ENCODE measurements at regions not wholly inside any gene's neighbourhood (a gene's known extent, or its start where the extent isn't known, plus 50 kb on each side); places are given as distances from the start of the nearest gene placed in this dataset.

DNA sequence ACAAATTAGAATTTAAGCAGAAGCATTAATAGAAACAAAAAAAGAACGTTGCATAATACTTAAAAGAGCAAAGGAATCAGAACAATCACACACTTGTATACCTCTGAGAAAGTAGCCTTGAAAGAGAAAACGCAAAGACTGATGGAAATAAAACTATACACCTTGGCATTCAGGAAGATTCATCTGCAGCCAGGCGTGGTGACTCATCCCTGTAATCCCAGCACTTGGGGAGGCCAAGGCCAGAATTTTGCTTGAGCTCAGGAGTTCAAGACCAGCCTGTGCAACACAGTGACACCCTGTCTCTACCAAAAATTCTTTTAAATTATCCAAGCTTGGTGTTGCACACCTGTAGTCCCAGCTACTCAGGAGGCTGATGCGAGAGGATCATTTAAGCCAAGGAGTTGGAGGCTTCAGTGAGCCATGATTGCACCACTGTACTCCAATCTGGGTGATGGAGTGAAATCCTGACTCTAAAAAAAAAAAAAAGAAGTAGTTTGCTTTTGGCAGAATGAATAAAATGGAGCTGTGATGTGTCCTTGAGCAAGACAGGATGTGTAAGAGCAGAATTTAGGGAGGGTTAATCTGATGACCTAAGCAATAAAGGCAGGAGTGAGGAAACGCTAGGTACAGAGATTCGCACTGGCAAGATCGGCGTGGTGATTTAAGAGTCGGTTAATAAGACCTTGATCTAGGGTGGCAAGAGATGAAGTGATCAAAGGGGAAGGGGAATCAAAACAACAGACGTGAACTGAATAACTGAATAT is 75.8 kb upstream of the NRP1 start:
- H3K27me3 ChIP-seq = no peaks in the 10 kb centered on the region
- H3K4me3 ChIP-seq = no peak overlapping the region
- intact Hi-C loops (cut with DNase I; ENCODE audit: low total_unique reads) = no loop called here
- 71 to 73% methylated on average over 10 of the region's 10 CpGs for WGBS, 2 donors
- TF ChIP-seq CTCF (IDR thresholded peaks at IDR 0.05) (no peak), POLR2A (IDR thresholded peaks at IDR 0.05) (no peak)
- H3K27ac ChIP-seq = no peak overlapping the region
- no peak for DNase-seq
- H3K4me1 ChIP-seq = no peaks in the 10 kb centered on the region
- no peaks in the 10 kb centered on the region for H3K9me3 ChIP-seq
- no peaks in the 10 kb centered on the region for H3K36me3 ChIP-seq (ENCODE audit: low read depth, missing control alignments)

GRCh38 chr10:33406596-33406995 is 72.1 kb upstream of the NRP1 start:
- H3K4me3 ChIP-seq = no peak overlapping the region
- no peaks in the 10 kb centered on the region for H3K4me1 ChIP-seq
- no peak overlapping the region for H3K27ac ChIP-seq
- TF ChIP-seq POLR2A (IDR thresholded peaks at IDR 0.05) (no peak), CTCF (IDR thresholded peaks at IDR 0.05) (no peak)
- WGBS, 2 donors = 86 to 95% methylated on average over 2 of the region's 2 CpGs
- no peak for DNase-seq
- H3K36me3 ChIP-seq (ENCODE audit: low read depth, missing control alignments) = no peaks in the 10 kb centered on the region
- no peaks in the 10 kb centered on the region for H3K9me3 ChIP-seq
- intact Hi-C loops (cut with DNase I; ENCODE audit: low total_unique reads) = no loop called here
- H3K27me3 ChIP-seq = no peaks in the 10 kb centered on the region

GRCh38 chr10:33402220-33403073 is 68.0 kb upstream of the NRP1 start:
- H3K4me3 ChIP-seq = no peak overlapping the region
- TF ChIP-seq POLR2A (IDR thresholded peaks at IDR 0.05) (no peak), CTCF (IDR thresholded peaks at IDR 0.05) (no peak)
- intact Hi-C loops (cut with DNase I; ENCODE audit: low total_unique reads) = no loop called here
- no peak for DNase-seq
- H3K9me3 ChIP-seq = no peaks in the 10 kb centered on the region
- no peaks in the 10 kb centered on the region for H3K36me3 ChIP-seq (ENCODE audit: low read depth, missing control alignments)
- H3K27me3 ChIP-seq = no peaks in the 10 kb centered on the region
- 76 to 79% methylated on average over 9 of the region's 9 CpGs for WGBS, 2 donors
- H3K27ac ChIP-seq = no peak overlapping the region
- H3K4me1 ChIP-seq = no peaks in the 10 kb centered on the region

DNA sequence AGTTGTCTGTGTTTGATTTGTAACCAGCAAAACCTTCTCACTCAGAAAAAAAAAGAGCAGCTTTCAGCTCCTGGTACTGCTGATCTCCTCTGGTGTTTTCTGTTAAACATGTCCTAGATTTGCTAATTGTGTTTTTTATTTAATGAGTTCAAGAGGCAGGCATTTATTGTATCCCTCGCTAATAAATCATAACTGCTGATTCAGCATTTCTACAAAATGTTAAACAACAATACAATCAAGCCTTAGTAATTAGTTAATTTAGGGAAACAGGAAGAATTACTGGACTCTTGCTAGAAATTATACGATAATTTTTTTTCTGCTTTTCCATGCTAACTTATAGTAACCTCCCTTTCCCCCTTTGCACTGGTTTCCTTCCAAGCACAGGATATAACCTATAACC is 66.8 kb upstream of the NRP1 start:
- no peaks in the 10 kb centered on the region for H3K27me3 ChIP-seq
- no peaks in the 10 kb centered on the region for H3K4me1 ChIP-seq
- DNase-seq = no peak
- H3K4me3 ChIP-seq = no peak overlapping the region
- no peaks in the 10 kb centered on the region for H3K36me3 ChIP-seq (ENCODE audit: low read depth, missing control alignments)
- no peaks in the 10 kb centered on the region for H3K9me3 ChIP-seq
- 81% methylated on average over 2 of the region's 2 CpGs for WGBS, 2 donors
- intact Hi-C loops (cut with DNase I; ENCODE audit: low total_unique reads) = no loop called here
- no peak overlapping the region for H3K27ac ChIP-seq
- TF ChIP-seq POLR2A (IDR thresholded peaks at IDR 0.05) (no peak), CTCF (IDR thresholded peaks at IDR 0.05) (no peak)
